ENCODE measurements at regions not wholly inside any gene's neighbourhood (a gene's known extent, or its start where the extent isn't known, plus 50 kb on each side); places are given as distances from the start of the nearest gene placed in this dataset.

DNA sequence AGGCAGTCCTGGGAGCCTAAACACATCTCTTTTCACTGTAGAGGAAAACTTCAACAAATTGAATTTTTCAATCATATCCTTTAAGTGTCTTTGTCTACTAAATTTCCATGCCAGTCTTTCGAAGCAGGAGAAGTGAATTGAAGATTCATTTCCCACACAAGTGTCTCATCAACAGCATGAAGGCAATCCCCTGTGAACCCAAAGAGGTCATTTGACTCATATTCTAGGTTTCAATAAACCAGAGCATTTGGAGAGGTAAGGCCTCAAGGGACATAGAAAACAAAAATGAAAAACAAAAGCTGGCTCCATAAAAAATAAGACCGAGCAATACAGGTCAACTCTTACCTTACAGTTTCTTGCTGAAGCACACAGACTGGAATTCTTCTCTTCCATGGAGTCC lies 94.1 kb upstream of the ATP1B1 start:
- TF ChIP-seq THAP7 (CRISPR knock-in tag; IDR thresholded peaks at IDR 0.05) (no peak), EP300 (IDR thresholded peaks at IDR 0.05; ENCODE audit: low read depth in 2 of 2, low read length in 2 of 2) (no peak), EP300 (CRISPR knock-in tag; IDR thresholded peaks at IDR 0.05; ENCODE audit: borderline replicate concordance) (no peak), MTA3 (CRISPR knock-in tag; IDR thresholded peaks at IDR 0.05) (no peak)
- TF ChIP-seq, protein P1, sequence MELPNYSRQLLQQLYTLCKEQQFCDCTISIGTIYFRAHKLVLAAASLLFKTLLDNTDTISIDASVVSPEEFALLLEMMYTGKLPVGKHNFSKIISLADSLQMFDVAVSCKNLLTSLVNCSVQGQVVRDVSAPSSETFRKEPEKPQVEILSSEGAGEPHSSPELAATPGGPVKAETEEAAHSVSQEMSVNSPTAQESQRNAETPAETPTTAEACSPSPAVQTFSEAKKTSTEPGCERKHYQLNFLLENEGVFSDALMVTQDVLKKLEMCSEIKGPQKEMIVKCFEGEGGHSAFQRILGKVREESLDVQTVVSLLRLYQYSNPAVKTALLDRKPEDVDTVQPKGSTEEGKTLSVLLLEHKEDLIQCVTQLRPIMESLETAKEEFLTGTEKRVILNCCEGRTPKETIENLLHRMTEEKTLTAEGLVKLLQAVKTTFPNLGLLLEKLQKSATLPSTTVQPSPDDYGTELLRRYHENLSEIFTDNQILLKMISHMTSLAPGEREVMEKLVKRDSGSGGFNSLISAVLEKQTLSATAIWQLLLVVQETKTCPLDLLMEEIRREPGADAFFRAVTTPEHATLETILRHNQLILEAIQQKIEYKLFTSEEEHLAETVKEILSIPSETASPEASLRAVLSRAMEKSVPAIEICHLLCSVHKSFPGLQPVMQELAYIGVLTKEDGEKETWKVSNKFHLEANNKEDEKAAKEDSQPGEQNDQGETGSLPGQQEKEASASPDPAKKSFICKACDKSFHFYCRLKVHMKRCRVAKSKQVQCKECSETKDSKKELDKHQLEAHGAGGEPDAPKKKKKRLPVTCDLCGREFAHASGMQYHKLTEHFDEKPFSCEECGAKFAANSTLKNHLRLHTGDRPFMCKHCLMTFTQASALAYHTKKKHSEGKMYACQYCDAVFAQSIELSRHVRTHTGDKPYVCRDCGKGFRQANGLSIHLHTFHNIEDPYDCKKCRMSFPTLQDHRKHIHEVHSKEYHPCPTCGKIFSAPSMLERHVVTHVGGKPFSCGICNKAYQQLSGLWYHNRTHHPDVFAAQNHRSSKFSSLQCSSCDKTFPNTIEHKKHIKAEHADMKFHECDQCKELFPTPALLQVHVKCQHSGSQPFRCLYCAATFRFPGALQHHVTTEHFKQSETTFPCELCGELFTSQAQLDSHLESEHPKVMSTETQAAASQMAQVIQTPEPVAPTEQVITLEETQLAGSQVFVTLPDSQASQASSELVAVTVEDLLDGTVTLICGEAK (IDR thresholded peaks at IDR 0.05), result no peak
- TF ChIP-seq, protein P1 (CRISPR knock-in tag; IDR thresholded peaks at IDR 0.05), result no peak
